ENCODE measurements at regions not wholly inside any gene's neighbourhood (a gene's known extent, or its start where the extent isn't known, plus 50 kb on each side); places are given as distances from the start of the nearest gene placed in this dataset.
"Not testable (repeated sequence)": the region's sequence is repeated elsewhere in the genome, so short reads cannot be mapped to it uniquely, and the experiment has no call there.

GRCh38 chr20:29330429-29331115, 1926.9 kb upstream of the DEFB115 start:
- not testable (repeated sequence) for H3K36me3 Mint-ChIP-seq (ENCODE audit: low read depth); H3K4me3 Mint-ChIP-seq; H3K4me1 Mint-ChIP-seq (ENCODE audit: low read depth); H3K27ac Mint-ChIP-seq; H3K27me3 Mint-ChIP-seq
- peaks cover 40% of the 10 kb centered on the region for H3K9me3 Mint-ChIP-seq

- Mint-ChIP-seq H3K27ac (no peak overlapping the region), H3K4me3 (no peak overlapping the region), H3K9me3 (peaks cover 13% of the 10 kb centered on the region), H3K4me1 (ENCODE audit: low read depth) (no peaks in the 10 kb centered on the region), H3K36me3 (ENCODE audit: low read depth) (no peaks in the 10 kb centered on the region), H3K27me3 (no peaks in the 10 kb centered on the region)
Measured at GRCh38 chr20:29349836-29350235, 1907.6 kb upstream of the DEFB115 start.

- not testable (repeated sequence) for H3K36me3 Mint-ChIP-seq (ENCODE audit: low read depth); H3K27ac Mint-ChIP-seq; H3K9me3 Mint-ChIP-seq; H3K4me3 Mint-ChIP-seq; H3K4me1 Mint-ChIP-seq (ENCODE audit: low read depth); H3K27me3 Mint-ChIP-seq
Measured at GRCh38 chr20:29375937-29376336, 1881.5 kb upstream of the DEFB115 start.

DNA sequence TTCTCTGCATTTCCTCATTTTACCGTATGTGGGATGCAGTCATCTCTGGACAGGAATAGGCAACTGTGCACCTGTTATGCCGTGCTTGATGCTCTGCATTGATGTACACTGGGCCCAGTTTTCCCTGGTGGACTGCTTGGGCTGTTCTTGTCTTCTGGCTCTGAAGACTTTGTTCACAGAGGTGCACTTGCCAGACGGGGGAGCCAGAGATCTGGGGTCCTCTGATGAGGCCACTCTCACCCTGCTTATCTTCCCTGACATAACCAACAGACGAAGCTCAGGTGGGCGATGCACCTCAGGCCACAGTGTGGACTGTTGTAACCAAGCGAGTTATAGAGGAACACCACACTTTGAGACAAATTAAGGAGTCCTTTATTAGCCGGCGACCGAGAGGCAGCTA, 1864.6 kb upstream of the DEFB115 start:
- not testable (repeated sequence) for H3K4me1 Mint-ChIP-seq (ENCODE audit: low read depth); H3K4me3 Mint-ChIP-seq; H3K9me3 Mint-ChIP-seq; H3K27ac Mint-ChIP-seq; H3K36me3 Mint-ChIP-seq (ENCODE audit: low read depth); H3K27me3 Mint-ChIP-seq

- H3K36me3 Mint-ChIP-seq (ENCODE audit: low read depth): peaks cover 10% of the 10 kb centered on the region
- H3K27ac Mint-ChIP-seq: no peak overlapping the region
- no peaks in the 10 kb centered on the region for H3K4me1 Mint-ChIP-seq (ENCODE audit: low read depth)
- H3K9me3 Mint-ChIP-seq: peaks cover 20% of the 10 kb centered on the region
- no peak overlapping the region for H3K4me3 Mint-ChIP-seq
- H3K27me3 Mint-ChIP-seq: peaks cover 10% of the 10 kb centered on the region
Measured at GRCh38 chr20:29408034-29408695, 1849.3 kb upstream of the DEFB115 start.

GRCh38 chr20:29408707-29409106, 1848.8 kb upstream of the DEFB115 start:
- peaks cover 23% of the 10 kb centered on the region for H3K9me3 Mint-ChIP-seq
- peaks cover 10% of the 10 kb centered on the region for H3K36me3 Mint-ChIP-seq (ENCODE audit: low read depth)
- H3K4me1 Mint-ChIP-seq (ENCODE audit: low read depth); H3K27ac Mint-ChIP-seq; H3K4me3 Mint-ChIP-seq: not testable (repeated sequence)
- H3K27me3 Mint-ChIP-seq: peaks cover 10% of the 10 kb centered on the region

DNA sequence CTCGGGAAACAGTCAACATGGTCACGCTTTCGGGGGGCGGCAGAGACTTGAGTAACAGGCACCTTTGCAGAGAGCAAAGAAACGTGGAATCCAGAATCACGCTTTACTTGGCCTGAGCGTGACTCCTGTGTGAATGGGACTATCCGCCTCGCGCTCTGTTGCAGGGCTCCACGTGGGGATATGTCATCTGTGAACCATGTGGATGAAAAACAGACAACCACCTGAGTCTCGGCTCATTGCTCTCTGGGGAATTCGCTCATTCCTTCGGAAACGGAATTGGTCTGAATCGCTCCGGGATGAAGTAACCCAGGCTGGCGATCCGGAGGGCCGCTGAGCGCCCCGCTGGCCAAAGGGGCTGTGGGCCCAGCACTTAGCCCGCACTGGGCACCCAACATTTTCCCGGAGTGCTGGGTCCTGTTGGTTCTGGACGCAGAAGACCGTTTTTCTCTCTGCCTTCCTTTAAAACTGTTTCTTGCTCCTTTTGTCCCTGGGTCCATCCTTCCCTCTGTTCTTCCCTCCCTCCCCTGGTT, 1848.2 kb upstream of the DEFB115 start:
- not testable (repeated sequence) for H3K4me3 Mint-ChIP-seq; H3K4me1 Mint-ChIP-seq (ENCODE audit: low read depth); H3K27ac Mint-ChIP-seq
- Mint-ChIP-seq H3K9me3 (peaks cover 25% of the 10 kb centered on the region), H3K27me3 (peaks cover 10% of the 10 kb centered on the region), H3K36me3 (ENCODE audit: low read depth) (peaks cover 10% of the 10 kb centered on the region)

DNA sequence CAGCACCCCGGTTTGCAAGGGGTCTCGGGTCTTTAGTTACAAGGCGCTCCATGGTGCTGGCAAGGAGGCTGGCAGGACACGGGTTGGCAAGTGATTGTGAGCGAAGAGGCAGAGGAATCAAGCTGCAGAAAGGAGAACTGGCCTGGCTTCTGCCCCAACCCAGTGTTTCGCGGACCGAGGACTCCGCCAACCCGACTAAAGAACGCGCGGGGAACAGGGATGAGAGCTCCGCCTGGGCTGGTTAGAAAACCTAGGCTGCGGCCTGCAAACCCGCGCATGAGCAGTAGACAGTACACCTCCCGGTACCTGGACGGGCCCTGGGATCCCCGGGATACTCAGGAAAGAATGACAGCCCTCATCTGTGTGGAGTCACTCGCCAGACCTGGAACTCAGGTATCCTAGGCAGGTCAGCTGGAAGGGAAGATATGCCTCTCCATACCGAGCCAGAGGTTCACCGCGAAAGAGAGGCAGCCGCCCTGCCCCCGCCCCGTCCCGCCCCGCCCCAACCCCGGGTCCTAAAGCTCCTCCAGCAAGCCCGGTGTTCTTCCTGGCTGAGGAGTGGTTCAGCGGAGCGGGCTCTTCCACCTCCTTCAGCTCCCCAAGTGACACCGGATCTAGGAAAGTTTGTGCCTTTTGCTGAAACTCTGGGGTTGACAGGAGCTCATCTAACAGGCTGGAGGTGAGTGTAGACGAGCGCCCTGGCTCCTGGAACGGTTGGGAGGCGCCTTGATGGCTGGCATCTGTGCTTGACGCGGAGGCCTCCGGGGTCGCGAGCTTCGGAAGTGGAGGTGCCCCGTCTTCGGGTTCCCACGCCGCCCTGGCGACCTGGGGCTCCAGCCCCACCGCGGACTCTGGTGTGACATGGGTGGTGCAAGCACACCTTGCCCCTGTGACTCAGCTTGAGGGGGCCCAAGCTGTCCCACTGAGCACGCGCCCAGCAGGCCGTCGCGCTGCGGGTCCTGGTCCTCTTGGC, 1847.3 kb upstream of the DEFB115 start:
- Mint-ChIP-seq H3K27me3 (peaks cover 10% of the 10 kb centered on the region), H3K36me3 (ENCODE audit: low read depth) (peaks cover 10% of the 10 kb centered on the region), H3K9me3 (peaks cover 20% of the 10 kb centered on the region), H3K27ac (no peak overlapping the region), H3K4me1 (ENCODE audit: low read depth) (no peaks in the 10 kb centered on the region), H3K4me3 (no peak overlapping the region)

- Mint-ChIP-seq H3K27me3 (peaks cover 10% of the 10 kb centered on the region), H3K9me3 (peaks cover 20% of the 10 kb centered on the region), H3K36me3 (ENCODE audit: low read depth) (peaks cover 10% of the 10 kb centered on the region), H3K27ac (no peak overlapping the region), H3K4me3 (no peak overlapping the region), H3K4me1 (ENCODE audit: low read depth) (no peaks in the 10 kb centered on the region)
Measured at GRCh38 chr20:29410806-29411457, 1846.5 kb upstream of the DEFB115 start.

DNA sequence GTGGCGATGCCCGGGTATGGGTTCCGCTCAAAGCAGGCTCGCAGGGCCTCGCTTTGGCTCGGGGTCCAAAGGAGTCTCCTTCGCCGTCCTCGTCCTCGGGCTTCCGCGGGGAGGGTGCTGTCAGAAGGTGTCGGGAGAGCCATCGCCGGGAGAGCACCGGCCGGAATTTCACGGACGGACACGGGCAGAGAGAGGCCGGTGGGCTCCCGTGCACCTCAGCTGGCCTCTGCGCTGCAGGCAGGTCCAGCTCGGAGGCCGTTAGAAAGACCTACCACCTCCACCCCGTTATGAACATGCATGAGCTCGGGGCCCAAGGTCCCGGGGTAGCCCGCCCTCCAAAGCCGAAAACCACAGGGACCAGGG, 1846.0 kb upstream of the DEFB115 start:
- H3K4me3 Mint-ChIP-seq; H3K4me1 Mint-ChIP-seq (ENCODE audit: low read depth); H3K27ac Mint-ChIP-seq: not testable (repeated sequence)
- peaks cover 22% of the 10 kb centered on the region for H3K9me3 Mint-ChIP-seq
- H3K36me3 Mint-ChIP-seq (ENCODE audit: low read depth): peaks cover 10% of the 10 kb centered on the region
- H3K27me3 Mint-ChIP-seq: peaks cover 10% of the 10 kb centered on the region

DNA sequence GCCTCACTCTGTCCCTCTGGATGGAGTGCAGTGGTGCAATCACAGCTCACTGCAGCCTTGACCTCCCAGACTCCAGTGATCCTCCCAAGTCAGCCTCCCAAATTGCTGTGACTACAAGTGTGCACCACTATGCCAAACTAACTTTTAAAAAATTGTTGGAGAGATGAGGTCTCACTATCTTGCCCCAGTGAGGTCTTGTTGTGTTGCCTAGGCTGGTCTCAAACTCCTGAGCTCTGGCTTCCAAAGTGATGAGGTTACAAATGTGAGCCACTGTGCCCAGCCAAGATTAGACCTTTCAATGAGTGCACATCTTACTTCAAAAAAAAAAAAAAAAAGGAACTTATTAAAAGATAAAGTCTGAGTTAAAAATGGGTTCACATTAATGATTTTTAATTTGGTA, 1838.1 kb upstream of the DEFB115 start:
- H3K4me1 Mint-ChIP-seq (ENCODE audit: low read depth): no peaks in the 10 kb centered on the region
- no peaks in the 10 kb centered on the region for H3K27me3 Mint-ChIP-seq
- no peak overlapping the region for H3K27ac Mint-ChIP-seq
- H3K4me3 Mint-ChIP-seq: no peak overlapping the region
- H3K9me3 Mint-ChIP-seq: peaks cover 3% of the 10 kb centered on the region
- no peaks in the 10 kb centered on the region for H3K36me3 Mint-ChIP-seq (ENCODE audit: low read depth)

DNA sequence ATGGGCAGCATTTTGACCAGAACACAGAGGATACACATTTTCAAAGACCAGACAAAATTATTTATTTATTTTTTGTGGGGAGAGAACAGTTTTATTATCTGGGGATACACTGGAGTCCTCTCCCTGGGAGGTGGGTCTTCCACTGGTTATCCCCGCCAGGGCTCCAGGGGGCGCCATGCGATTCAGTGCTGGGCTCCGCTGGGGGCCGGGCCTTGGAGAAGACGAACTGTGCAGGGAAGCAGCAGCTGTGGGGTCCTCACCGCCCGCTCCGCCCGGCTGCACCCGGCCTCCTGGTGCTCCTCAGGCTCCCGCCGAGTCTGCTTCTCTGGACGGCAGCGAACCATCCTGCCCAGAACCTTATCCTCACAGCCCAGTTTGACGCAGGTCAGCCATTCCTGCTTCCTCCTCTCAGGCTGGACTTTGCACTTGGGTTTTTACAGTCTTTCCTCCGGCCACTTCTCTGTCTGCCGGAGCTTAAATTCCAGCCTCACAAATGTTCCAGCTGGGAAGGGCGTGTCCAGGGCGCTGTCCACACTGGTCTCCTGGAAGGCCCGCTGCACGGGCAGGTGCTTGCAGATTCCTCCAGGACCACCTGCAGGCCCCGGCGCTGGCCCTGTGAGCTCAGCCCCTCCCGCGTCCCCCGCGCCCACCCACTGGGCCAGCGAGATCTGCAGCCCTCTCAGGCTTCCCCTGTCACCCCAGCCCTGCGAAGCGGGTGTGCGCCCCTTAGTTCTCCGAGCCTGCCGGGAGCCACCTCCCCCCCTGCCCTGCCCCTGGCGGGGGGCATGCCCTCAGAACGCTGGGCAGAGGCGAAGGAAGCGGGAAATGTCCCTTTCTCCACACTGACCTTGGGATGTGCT, 1830.0 kb upstream of the DEFB115 start:
- no peak overlapping the region for H3K4me3 Mint-ChIP-seq
- no peaks in the 10 kb centered on the region for H3K9me3 Mint-ChIP-seq
- H3K27me3 Mint-ChIP-seq: peaks cover 9% of the 10 kb centered on the region
- no peaks in the 10 kb centered on the region for H3K4me1 Mint-ChIP-seq (ENCODE audit: low read depth)
- H3K27ac Mint-ChIP-seq: no peak overlapping the region
- no peaks in the 10 kb centered on the region for H3K36me3 Mint-ChIP-seq (ENCODE audit: low read depth)

GRCh38 chr20:29430531-29430930, 1826.9 kb upstream of the DEFB115 start:
- Mint-ChIP-seq H3K27me3 (peaks cover 9% of the 10 kb centered on the region), H3K9me3 (no peaks in the 10 kb centered on the region), H3K27ac (no peak overlapping the region), H3K4me1 (ENCODE audit: low read depth) (no peaks in the 10 kb centered on the region), H3K36me3 (ENCODE audit: low read depth) (no peaks in the 10 kb centered on the region), H3K4me3 (no peak overlapping the region)

GRCh38 chr20:29440721-29441120, 1816.7 kb upstream of the DEFB115 start:
- H3K36me3 Mint-ChIP-seq (ENCODE audit: low read depth); H3K9me3 Mint-ChIP-seq; H3K27ac Mint-ChIP-seq; H3K4me3 Mint-ChIP-seq; H3K27me3 Mint-ChIP-seq; H3K4me1 Mint-ChIP-seq (ENCODE audit: low read depth): not testable (repeated sequence)
